Sigmoid colon (tissue), 6 donors: ENCODE measurements at regions not wholly inside any gene's neighbourhood (a gene's known extent, or its start where the extent isn't known, plus 50 kb on each side); places are given as distances from the start of the nearest gene placed in this dataset.

Experiments
- DNase-seq: peaks from one replicate; pipeline ENCODE4 v3.0.0-alpha.2; 2019
- H3K27ac ChIP-seq, 4 donors: fragments of 200-600 bp; sonication (generic); one replicate each; pipeline ENCODE4 v1.5.1; 2016 to 2019; ENCODE audit warnings: mild to moderate bottlenecking in 1 of 4
- H3K27me3 ChIP-seq, 3 donors: fragments of 200-600 bp; sonication (generic); one replicate each; pipeline ENCODE4 v1.5.1; 2019; ENCODE audit warnings: mild to moderate bottlenecking in 1 of 3
- H3K36me3 ChIP-seq, 4 donors: fragments of 200-600 bp; sonication (generic); one replicate each; pipeline ENCODE4 v1.5.1; 2016 to 2019
- H3K4me1 ChIP-seq, 4 donors: fragments of 200-600 bp; sonication (generic); one replicate each; pipeline ENCODE4 v1.5.1; 2017 to 2019
- H3K4me3 ChIP-seq, 4 donors: fragments of 200-600 bp; sonication (generic); one replicate each; pipeline ENCODE4 v1.5.1; 2017 to 2019; ENCODE audit warnings: mild to moderate bottlenecking in 2 of 4, moderate library complexity in 1 of 4
- H3K9me3 ChIP-seq, 4 donors: fragments of 200-600 bp in 3 of 4; sonication (generic) in 3 of 4; one replicate each; pipeline versions ENCODE4 v1.5.1 to v1.6.1; 2013 to 2019
- CTCF ChIP-seq, 4 experiments: fragments of 450-650 bp in 3 of 4; fragments of 200-600 bp in 1 of 4; IDR thresholded peaks; one replicate each; pipeline ENCODE4 v1.5.1; 2016 to 2019; ENCODE audit warnings: antibody characterized with exemption in 4 of 4, mild to moderate bottlenecking in 3 of 4, moderate library complexity in 2 of 4
- EP300 ChIP-seq, 4 donors: sonication (generic); formaldehyde crosslinking; IDR thresholded peaks; one replicate each; pipeline ENCODE4 v1.6.1; 2017; ENCODE audit warnings: antibody characterized with exemption in 4 of 4
- POLR2A ChIP-seq, 2 donors: fragments of 450-650 bp; IDR thresholded peaks; one replicate each; pipeline ENCODE4 v1.6.1; 2016; ENCODE audit warnings: antibody characterized with exemption in 2 of 2, mild to moderate bottlenecking in 2 of 2, moderate library complexity in 2 of 2
- POLR2AphosphoS5 ChIP-seq, 4 donors: sonication (generic); formaldehyde crosslinking; IDR thresholded peaks; one replicate each; pipeline ENCODE4 v1.6.1; 2017; ENCODE audit warnings: antibody characterized with exemption in 4 of 4
- WGBS, 2 donors: extraction: QIAGEN DNeasy Blood & Tissue Kit; methylation state at CpG; one replicate each; pipeline ENCODE4 v1.1.7; 2013; 5-methylcytosine and 5-hydroxymethylcytosine counted together
- intact Hi-C: fragments of 100-400 bp; cut with DNase I; formaldehyde crosslinking; loops from one replicate; pipeline ENCODE4 v1.15.1; 2023
- donor health status: healthy with polysubstance abuse.
- donor health status: healthy.

- intact Hi-C loops = no loop called here
Measured at GRCh38 chr3:43786526-43787305, 96.0 kb downstream of the ABHD5 start.

GRCh38 chr3:43787330-43787729 lies 96.6 kb downstream of the ABHD5 start:
- TF ChIP-seq EP300 (IDR thresholded peaks at IDR 0.05) = no peak
- TF ChIP-seq POLR2A (IDR thresholded peaks at IDR 0.05) = no peak
- TF ChIP-seq POLR2AphosphoS5 (IDR thresholded peaks at IDR 0.05) = no peak
- TF ChIP-seq CTCF (IDR thresholded peaks at IDR 0.05) = no peak
- H3K4me1 ChIP-seq = no peaks in the 10 kb centered on the region
- intact Hi-C loops = no loop called here
- H3K4me3 ChIP-seq = no peak overlapping the region
- H3K9me3 ChIP-seq = no peaks in the 10 kb centered on the region
- DNase-seq = no peak
- H3K36me3 ChIP-seq = no peaks in the 10 kb centered on the region
- H3K27me3 ChIP-seq = no peaks in the 10 kb centered on the region
- no peak overlapping the region for H3K27ac ChIP-seq
- 86 to 93% methylated on average over 3 of the region's 3 CpGs for WGBS, 2 donors

More at GRCh38 chr3:43786526-43787305, 96.0 kb downstream of the ABHD5 start:
- Histone ChIP-seq H3K9me3 (no peaks in the 10 kb centered on the region), H3K36me3 (no peaks in the 10 kb centered on the region), H3K4me3 (no peak overlapping the region), H3K27ac (no peak overlapping the region), H3K27me3 (no peaks in the 10 kb centered on the region), H3K4me1 (no peaks in the 10 kb centered on the region)
- 80 to 91% methylated on average over 9 of the region's 9 CpGs for WGBS, 2 donors
- no peak for DNase-seq
- no peak for TF ChIP-seq EP300 (IDR thresholded peaks at IDR 0.05)
- no peak for TF ChIP-seq POLR2AphosphoS5 (IDR thresholded peaks at IDR 0.05)
- TF ChIP-seq POLR2A (IDR thresholded peaks at IDR 0.05) = no peak
- TF ChIP-seq CTCF (IDR thresholded peaks at IDR 0.05) = no peak

GRCh38 chr3:43789028-43789427 lies 98.3 kb downstream of the ABHD5 start:
- DNase-seq = no peak
- H3K27ac ChIP-seq = no peak overlapping the region
- H3K9me3 ChIP-seq = no peaks in the 10 kb centered on the region
- no peaks in the 10 kb centered on the region for H3K27me3 ChIP-seq
- no peaks in the 10 kb centered on the region for H3K36me3 ChIP-seq
- no peaks in the 10 kb centered on the region for H3K4me1 ChIP-seq
- intact Hi-C loops = no loop called here
- TF ChIP-seq CTCF (IDR thresholded peaks at IDR 0.05) = no peak
- TF ChIP-seq POLR2A (IDR thresholded peaks at IDR 0.05) = no peak
- no peak for TF ChIP-seq POLR2AphosphoS5 (IDR thresholded peaks at IDR 0.05)
- no peak for TF ChIP-seq EP300 (IDR thresholded peaks at IDR 0.05)
- 85 to 92% methylated on average over 1 of the region's 1 CpG for WGBS, 2 donors
- no peak overlapping the region for H3K4me3 ChIP-seq

GRCh38 chr3:43790060-43790459 lies 99.3 kb downstream of the ABHD5 start:
- Histone ChIP-seq H3K27me3 (no peaks in the 10 kb centered on the region), H3K4me3 (no peak overlapping the region), H3K9me3 (no peaks in the 10 kb centered on the region), H3K27ac (no peak overlapping the region), H3K4me1 (no peaks in the 10 kb centered on the region), H3K36me3 (no peaks in the 10 kb centered on the region)
- intact Hi-C loops = no loop called here
- no peak for DNase-seq
- 79 to 82% methylated on average over 5 of the region's 5 CpGs for WGBS, 2 donors
- TF ChIP-seq POLR2AphosphoS5 (IDR thresholded peaks at IDR 0.05) = no peak
- TF ChIP-seq EP300 (IDR thresholded peaks at IDR 0.05) = no peak
- TF ChIP-seq POLR2A (IDR thresholded peaks at IDR 0.05) = no peak
- TF ChIP-seq CTCF (IDR thresholded peaks at IDR 0.05) = no peak

- DNase-seq = no peak
- intact Hi-C loops = no loop called here
- no peaks in the 10 kb centered on the region for H3K9me3 ChIP-seq
- H3K27ac ChIP-seq = no peak overlapping the region
- WGBS, 2 donors = 82 to 89% methylated on average over 6 of the region's 6 CpGs
- no peak overlapping the region for H3K4me3 ChIP-seq
- TF ChIP-seq POLR2A (IDR thresholded peaks at IDR 0.05) (no peak), CTCF (IDR thresholded peaks at IDR 0.05) (no peak), POLR2AphosphoS5 (IDR thresholded peaks at IDR 0.05) (no peak), EP300 (IDR thresholded peaks at IDR 0.05) (no peak)
- H3K4me1 ChIP-seq = no peaks in the 10 kb centered on the region
- H3K27me3 ChIP-seq = no peaks in the 10 kb centered on the region
- H3K36me3 ChIP-seq = no peaks in the 10 kb centered on the region
Measured at GRCh38 chr3:43790476-43790875, 99.7 kb downstream of the ABHD5 start.
